Transverse colon (tissue), 4 donors: ENCODE measurements at regions not wholly inside any gene's neighbourhood (a gene's known extent, or its start where the extent isn't known, plus 50 kb on each side); places are given as distances from the start of the nearest gene placed in this dataset.

Experiments
- DNase-seq: peaks from one replicate; pipeline ENCODE4 v3.0.0-alpha.2; 2019
- H3K27ac ChIP-seq, 4 donors: fragments of 200-600 bp; sonication (generic); 2 replicates each; pipeline ENCODE4 v1.5.1; 2016 to 2018; ENCODE audit warnings: inconsistent platforms in 4 of 4
- H3K27me3 ChIP-seq: fragments of 200-600 bp; sonication (generic); 2 replicates; pipeline ENCODE4 v1.5.1; 2017; ENCODE audit warnings: inconsistent platforms
- H3K36me3 ChIP-seq, 4 donors: fragments of 200-600 bp; sonication (generic); 2 replicates each; pipeline ENCODE4 v1.5.1; 2017 to 2019; ENCODE audit warnings: inconsistent platforms in 4 of 4
- H3K4me1 ChIP-seq, 4 donors: fragments of 200-600 bp; sonication (generic); 2 replicates each; pipeline ENCODE4 v1.5.1; 2017 to 2020; ENCODE audit warnings: inconsistent platforms in 4 of 4
- H3K4me3 ChIP-seq, 4 donors: fragments of 200-600 bp; sonication (generic); 1 replicate in 1 of 4; 2 replicates in 3 of 4; pipeline versions ENCODE4 v1.5.1 to v1.6.1; 2017 to 2019; ENCODE audit warnings: inconsistent platforms in 4 of 4
- H3K9me3 ChIP-seq, 2 donors: fragments of 200-600 bp; sonication (generic); 2 replicates each; pipeline ENCODE4 v1.5.1; 2017 to 2019; ENCODE audit warnings: inconsistent platforms in 2 of 2
- CTCF ChIP-seq, 5 experiments: fragments of 200-600 bp in 3 of 5; fragments of 450-650 bp in 2 of 5; sonication (generic) in 3 of 5; IDR thresholded peaks; 1 replicate in 2 of 5; 2 replicates in 3 of 5; pipeline ENCODE4 v1.5.1; 2016 to 2017; ENCODE audit warnings: antibody characterized with exemption in 5 of 5, inconsistent platforms in 3 of 5, mild to moderate bottlenecking in 2 of 5, moderate library complexity in 1 of 5
- EP300 ChIP-seq: sonication (generic); formaldehyde crosslinking; IDR thresholded peaks from one replicate; pipeline ENCODE4 v1.6.1; 2017; ENCODE audit warnings: antibody characterized with exemption, low read depth
- POLR2A ChIP-seq: fragments of 450-650 bp; IDR thresholded peaks from one replicate; pipeline ENCODE4 v1.6.1; 2016; ENCODE audit warnings: antibody characterized with exemption, mild to moderate bottlenecking, moderate library complexity
- POLR2AphosphoS5 ChIP-seq, 3 donors: sonication (generic); formaldehyde crosslinking; IDR thresholded peaks; one replicate each; pipeline ENCODE4 v1.6.1; 2016; ENCODE audit warnings: antibody characterized with exemption in 3 of 3
- WGBS, 2 donors: methylation state at CpG; one replicate each; pipeline ENCODE4 v1.1.5; 2018; ENCODE audit warnings: low coverage in 1 of 2; 5-methylcytosine and 5-hydroxymethylcytosine counted together
- in situ Hi-C, 4 donors: fragments of 200-750 bp; cut with MboI; loops; one replicate each; pipeline versions ENCODE4 v1.15.0 to v1.15.1; 2017; ENCODE audit warnings: low sequenced_read_pairs in 3 of 4, low pct_ligation_motif_present in 1 of 4, low pct_unique_long_range_greater_than_20kb in 1 of 4
- intact Hi-C: fragments of 100-400 bp; cut with DNase I; formaldehyde crosslinking; loops from one replicate; pipeline ENCODE4 v1.15.1; 2023; ENCODE audit warnings: low total_unique reads

GRCh38 chr6:19279273-19279684 is 557.9 kb upstream of the ID4 start:
- in situ Hi-C loops (no loop called here), intact Hi-C loops (no loop called here)
- WGBS, 2 donors = 32 to 35% methylated on average over 2 of the region's 2 CpGs
- no peaks in the 10 kb centered on the region for H3K36me3 ChIP-seq
- H3K4me3 ChIP-seq = no peak overlapping the region
- TF ChIP-seq CTCF (IDR thresholded peaks at IDR 0.05) (no peak), EP300 (no peak), POLR2A (no peak), POLR2AphosphoS5 (IDR thresholded peaks at IDR 0.05) (no peak)
- H3K4me1 ChIP-seq = no peaks in the 10 kb centered on the region
- no peak for DNase-seq
- H3K27me3 ChIP-seq = no peaks in the 10 kb centered on the region
- H3K27ac ChIP-seq = no peak overlapping the region
- no peaks in the 10 kb centered on the region for H3K9me3 ChIP-seq

- WGBS, 2 donors = 85 to 86% methylated on average over 1 of the region's 1 CpG
- no peaks in the 10 kb centered on the region for H3K4me1 ChIP-seq
- no peak overlapping the region for H3K4me3 ChIP-seq
- H3K27ac ChIP-seq = no peak overlapping the region
- in situ Hi-C loops = no loop called here
- no peaks in the 10 kb centered on the region for H3K36me3 ChIP-seq
- intact Hi-C loops = no loop called here
- no peak for DNase-seq
- H3K27me3 ChIP-seq = no peaks in the 10 kb centered on the region
- H3K9me3 ChIP-seq = no peaks in the 10 kb centered on the region
- TF ChIP-seq CTCF (IDR thresholded peaks at IDR 0.05) = no peak
- TF ChIP-seq POLR2AphosphoS5 (IDR thresholded peaks at IDR 0.05) = no peak
- TF ChIP-seq POLR2A = no peak
- TF ChIP-seq EP300 = no peak
Observed at GRCh38 chr6:19287928-19288327, 549.2 kb upstream of the ID4 start.

GRCh38 chr6:19289457-19289856 is 547.7 kb upstream of the ID4 start:
- H3K36me3 ChIP-seq = no peaks in the 10 kb centered on the region
- DNase-seq = no peak
- H3K4me1 ChIP-seq = no peaks in the 10 kb centered on the region
- in situ Hi-C loops = no loop called here
- TF ChIP-seq EP300 (no peak), POLR2A (no peak), POLR2AphosphoS5 (IDR thresholded peaks at IDR 0.05) (no peak), CTCF (IDR thresholded peaks at IDR 0.05) (no peak)
- no peak overlapping the region for H3K4me3 ChIP-seq
- no peaks in the 10 kb centered on the region for H3K9me3 ChIP-seq
- no peak overlapping the region for H3K27ac ChIP-seq
- H3K27me3 ChIP-seq = no peaks in the 10 kb centered on the region
- intact Hi-C loops = no loop called here

GRCh38 chr6:19297880-19298279 is 539.3 kb upstream of the ID4 start:
- no peaks in the 10 kb centered on the region for H3K4me1 ChIP-seq
- H3K27me3 ChIP-seq = no peaks in the 10 kb centered on the region
- intact Hi-C loops = no loop called here
- no peak for TF ChIP-seq CTCF (IDR thresholded peaks at IDR 0.05)
- TF ChIP-seq POLR2AphosphoS5 (IDR thresholded peaks at IDR 0.05) = no peak
- no peak for TF ChIP-seq EP300
- TF ChIP-seq POLR2A = no peak
- in situ Hi-C loops = no loop called here
- H3K4me3 ChIP-seq = no peak overlapping the region
- no peaks in the 10 kb centered on the region for H3K36me3 ChIP-seq
- no peak for DNase-seq
- no peaks in the 10 kb centered on the region for H3K9me3 ChIP-seq
- H3K27ac ChIP-seq = no peak overlapping the region
- WGBS, 2 donors = 35 to 52% methylated on average over 3 to 4 of the region's 4 CpGs
